Neural cell (in vitro differentiated cells): ENCODE measurements at regions not wholly inside any gene's neighbourhood (a gene's known extent, or its start where the extent isn't known, plus 50 kb on each side); places are given as distances from the start of the nearest gene placed in this dataset.

Source experiments
- EP300 ChIP-seq: fragments of 450-650 bp; conservative IDR thresholded peaks from 2 replicates; pipeline ENCODE4 v1.6.1; 2014; ENCODE audit warnings: antibody characterized with exemption, mild to moderate bottlenecking, moderate library complexity; ENCODE audit not compliant: poor library complexity, severe bottlenecking
- EZH2 ChIP-seq: fragments of 200-600, 300-800 bp; shearing (Covaris generic), sonication (generic); IDR thresholded peaks from 2 replicates; pipeline ENCODE4 v1.6.1; 2014; ENCODE audit warnings: antibody characterized with exemption, low read length, borderline replicate concordance, mild to moderate bottlenecking; ENCODE audit not compliant: insufficient read depth, poor library complexity, severe bottlenecking
- MXI1 ChIP-seq: fragments of 450-650 bp; conservative IDR thresholded peaks from 2 replicates; pipeline ENCODE4 v1.6.1; 2014; ENCODE audit warnings: antibody characterized with exemption, mild to moderate bottlenecking; ENCODE audit not compliant: poor library complexity, severe bottlenecking
- POLR2AphosphoS5 ChIP-seq: IDR thresholded peaks from 2 replicates; pipeline ENCODE4 v1.6.1; 2012
- RAD21 ChIP-seq: fragments of 450-650 bp; conservative IDR thresholded peaks from 2 replicates; pipeline ENCODE4 v1.6.1; 2014; ENCODE audit warnings: antibody characterized with exemption, mild to moderate bottlenecking, moderate library complexity
- SMC3 ChIP-seq: fragments of 450-650 bp; conservative IDR thresholded peaks from 2 replicates; pipeline ENCODE4 v1.6.1; 2014; ENCODE audit warnings: antibody characterized with exemption, mild to moderate bottlenecking, moderate library complexity; ENCODE audit not compliant: poor library complexity
- TAF1 ChIP-seq: IDR thresholded peaks from 2 replicates; pipeline ENCODE4 v1.6.1; 2012; ENCODE audit warnings: low read depth
- TF ChIP-seq, protein P1 (sequence below): fragments of 450-650 bp; IDR thresholded peaks from 2 replicates; pipeline ENCODE4 v1.5.1; 2014; ENCODE audit warnings: antibody characterized with exemption, mild to moderate bottlenecking, moderate library complexity; ENCODE audit not compliant: poor library complexity, severe bottlenecking
- TF ChIP-seq, protein P2 (sequence below): IDR thresholded peaks from 2 replicates; pipeline ENCODE4 v1.6.1; 2012; ENCODE audit warnings: borderline replicate concordance

DNA sequence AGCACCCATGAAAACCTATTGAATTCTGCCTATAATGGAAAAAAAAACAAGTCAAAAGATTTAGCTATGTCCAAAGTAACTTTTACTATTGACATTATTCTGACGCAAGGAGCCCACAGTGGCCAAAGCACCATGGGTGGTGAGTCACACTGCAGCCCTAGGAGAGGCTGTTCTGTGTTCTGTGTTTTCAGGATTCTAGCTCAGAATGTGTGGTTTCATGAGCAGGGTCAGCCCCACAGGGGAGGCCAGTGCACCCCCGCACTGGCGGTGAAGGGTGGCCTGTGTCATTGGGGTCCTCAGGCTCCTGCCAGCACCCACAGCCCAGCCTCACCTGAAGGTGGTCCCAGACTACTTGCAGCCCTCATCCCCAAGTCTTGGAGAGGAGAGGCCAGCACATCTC lies 112.2 kb downstream of the BRD1 start:
- no peak for TF ChIP-seq EZH2
- TF ChIP-seq RAD21: no peak
- TF ChIP-seq, protein P1, sequence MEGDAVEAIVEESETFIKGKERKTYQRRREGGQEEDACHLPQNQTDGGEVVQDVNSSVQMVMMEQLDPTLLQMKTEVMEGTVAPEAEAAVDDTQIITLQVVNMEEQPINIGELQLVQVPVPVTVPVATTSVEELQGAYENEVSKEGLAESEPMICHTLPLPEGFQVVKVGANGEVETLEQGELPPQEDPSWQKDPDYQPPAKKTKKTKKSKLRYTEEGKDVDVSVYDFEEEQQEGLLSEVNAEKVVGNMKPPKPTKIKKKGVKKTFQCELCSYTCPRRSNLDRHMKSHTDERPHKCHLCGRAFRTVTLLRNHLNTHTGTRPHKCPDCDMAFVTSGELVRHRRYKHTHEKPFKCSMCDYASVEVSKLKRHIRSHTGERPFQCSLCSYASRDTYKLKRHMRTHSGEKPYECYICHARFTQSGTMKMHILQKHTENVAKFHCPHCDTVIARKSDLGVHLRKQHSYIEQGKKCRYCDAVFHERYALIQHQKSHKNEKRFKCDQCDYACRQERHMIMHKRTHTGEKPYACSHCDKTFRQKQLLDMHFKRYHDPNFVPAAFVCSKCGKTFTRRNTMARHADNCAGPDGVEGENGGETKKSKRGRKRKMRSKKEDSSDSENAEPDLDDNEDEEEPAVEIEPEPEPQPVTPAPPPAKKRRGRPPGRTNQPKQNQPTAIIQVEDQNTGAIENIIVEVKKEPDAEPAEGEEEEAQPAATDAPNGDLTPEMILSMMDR: no peak
- TF ChIP-seq EP300: no peak
- no peak for TF ChIP-seq POLR2AphosphoS5
- TF ChIP-seq TAF1: no peak
- no peak for TF ChIP-seq MXI1
- TF ChIP-seq, protein P2, sequence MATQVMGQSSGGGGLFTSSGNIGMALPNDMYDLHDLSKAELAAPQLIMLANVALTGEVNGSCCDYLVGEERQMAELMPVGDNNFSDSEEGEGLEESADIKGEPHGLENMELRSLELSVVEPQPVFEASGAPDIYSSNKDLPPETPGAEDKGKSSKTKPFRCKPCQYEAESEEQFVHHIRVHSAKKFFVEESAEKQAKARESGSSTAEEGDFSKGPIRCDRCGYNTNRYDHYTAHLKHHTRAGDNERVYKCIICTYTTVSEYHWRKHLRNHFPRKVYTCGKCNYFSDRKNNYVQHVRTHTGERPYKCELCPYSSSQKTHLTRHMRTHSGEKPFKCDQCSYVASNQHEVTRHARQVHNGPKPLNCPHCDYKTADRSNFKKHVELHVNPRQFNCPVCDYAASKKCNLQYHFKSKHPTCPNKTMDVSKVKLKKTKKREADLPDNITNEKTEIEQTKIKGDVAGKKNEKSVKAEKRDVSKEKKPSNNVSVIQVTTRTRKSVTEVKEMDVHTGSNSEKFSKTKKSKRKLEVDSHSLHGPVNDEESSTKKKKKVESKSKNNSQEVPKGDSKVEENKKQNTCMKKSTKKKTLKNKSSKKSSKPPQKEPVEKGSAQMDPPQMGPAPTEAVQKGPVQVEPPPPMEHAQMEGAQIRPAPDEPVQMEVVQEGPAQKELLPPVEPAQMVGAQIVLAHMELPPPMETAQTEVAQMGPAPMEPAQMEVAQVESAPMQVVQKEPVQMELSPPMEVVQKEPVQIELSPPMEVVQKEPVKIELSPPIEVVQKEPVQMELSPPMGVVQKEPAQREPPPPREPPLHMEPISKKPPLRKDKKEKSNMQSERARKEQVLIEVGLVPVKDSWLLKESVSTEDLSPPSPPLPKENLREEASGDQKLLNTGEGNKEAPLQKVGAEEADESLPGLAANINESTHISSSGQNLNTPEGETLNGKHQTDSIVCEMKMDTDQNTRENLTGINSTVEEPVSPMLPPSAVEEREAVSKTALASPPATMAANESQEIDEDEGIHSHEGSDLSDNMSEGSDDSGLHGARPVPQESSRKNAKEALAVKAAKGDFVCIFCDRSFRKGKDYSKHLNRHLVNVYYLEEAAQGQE: no peak
- TF ChIP-seq SMC3: no peak
